GM12878 (cell line): ENCODE measurements at regions not wholly inside any gene's neighbourhood (a gene's known extent, or its start where the extent isn't known, plus 50 kb on each side); places are given as distances from the start of the nearest gene placed in this dataset.

Source experiments
- FOS ChIP-seq: IDR thresholded peaks from 3 replicates; pipeline ENCODE4 v1.6.1; 2011; ENCODE audit warnings: borderline replicate concordance; ENCODE audit not compliant: insufficient read length; ENCODE audit errors: extremely low read depth
- POLR2AphosphoS5 ChIP-seq: IDR thresholded peaks from 2 replicates; pipeline ENCODE4 v1.6.1; 2011; ENCODE audit warnings: mild to moderate bottlenecking, low read length, inconsistent platforms
- SP1 ChIP-seq: IDR thresholded peaks from one replicate; pipeline ENCODE4 v1.6.1; 2011; ENCODE audit warnings: low read depth, low read length
- TARDBP ChIP-seq: IDR thresholded peaks from 2 replicates; pipeline ENCODE4 v1.6.1; 2016; ENCODE audit warnings: borderline replicate concordance
- TF ChIP-seq, protein P1 (sequence below): fragments of 450-650 bp; IDR thresholded peaks from 2 replicates; pipeline ENCODE4 v1.6.1; 2018; ENCODE audit warnings: mild to moderate bottlenecking, low read depth, moderate library complexity; ENCODE audit not compliant: partially characterized antibody
- TF ChIP-seq, protein P2 (sequence below), 3 experiments: IDR thresholded peaks in 2 of 3; conservative IDR thresholded peaks in 1 of 3; 2 replicates each; pipeline ENCODE4 v1.5.1; 2011; ENCODE audit warnings: low read depth in 3 of 3, low read length in 3 of 3, mild to moderate bottlenecking in 3 of 3, control low read depth in 2 of 3, moderate library complexity in 2 of 3, inconsistent platforms in 1 of 3, mixed read lengths in 1 of 3; ENCODE audit not compliant: control insufficient read depth in 2 of 3, insufficient read depth in 1 of 3; ENCODE audit errors: extremely low read depth in 1 of 3

DNA sequence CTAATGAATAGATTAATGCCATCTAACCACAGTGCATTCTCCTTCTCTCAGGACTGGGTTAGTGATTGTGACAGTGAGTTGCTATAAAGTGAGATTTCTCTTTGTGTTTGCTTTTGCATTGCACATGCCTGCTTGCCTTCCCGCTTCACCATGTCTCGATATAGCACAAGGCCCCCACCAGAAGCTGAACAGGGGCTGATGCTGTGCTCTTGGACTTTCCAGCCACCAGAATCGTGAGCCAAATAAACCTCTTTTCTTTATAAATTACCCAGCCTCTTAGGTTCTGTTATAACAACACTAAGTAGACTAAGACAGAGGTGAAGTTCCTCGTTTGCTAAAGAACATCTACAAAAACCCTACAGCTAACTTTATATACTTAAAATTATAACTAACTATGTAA is 173.0 kb downstream of the KIF26A start:
- TF ChIP-seq, protein P1, sequence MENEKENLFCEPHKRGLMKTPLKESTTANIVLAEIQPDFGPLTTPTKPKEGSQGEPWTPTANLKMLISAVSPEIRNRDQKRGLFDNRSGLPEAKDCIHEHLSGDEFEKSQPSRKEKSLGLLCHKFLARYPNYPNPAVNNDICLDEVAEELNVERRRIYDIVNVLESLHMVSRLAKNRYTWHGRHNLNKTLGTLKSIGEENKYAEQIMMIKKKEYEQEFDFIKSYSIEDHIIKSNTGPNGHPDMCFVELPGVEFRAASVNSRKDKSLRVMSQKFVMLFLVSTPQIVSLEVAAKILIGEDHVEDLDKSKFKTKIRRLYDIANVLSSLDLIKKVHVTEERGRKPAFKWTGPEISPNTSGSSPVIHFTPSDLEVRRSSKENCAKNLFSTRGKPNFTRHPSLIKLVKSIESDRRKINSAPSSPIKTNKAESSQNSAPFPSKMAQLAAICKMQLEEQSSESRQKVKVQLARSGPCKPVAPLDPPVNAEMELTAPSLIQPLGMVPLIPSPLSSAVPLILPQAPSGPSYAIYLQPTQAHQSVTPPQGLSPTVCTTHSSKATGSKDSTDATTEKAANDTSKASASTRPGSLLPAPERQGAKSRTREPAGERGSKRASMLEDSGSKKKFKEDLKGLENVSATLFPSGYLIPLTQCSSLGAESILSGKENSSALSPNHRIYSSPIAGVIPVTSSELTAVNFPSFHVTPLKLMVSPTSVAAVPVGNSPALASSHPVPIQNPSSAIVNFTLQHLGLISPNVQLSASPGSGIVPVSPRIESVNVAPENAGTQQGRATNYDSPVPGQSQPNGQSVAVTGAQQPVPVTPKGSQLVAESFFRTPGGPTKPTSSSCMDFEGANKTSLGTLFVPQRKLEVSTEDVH, result no peak
- TF ChIP-seq, protein P2, sequence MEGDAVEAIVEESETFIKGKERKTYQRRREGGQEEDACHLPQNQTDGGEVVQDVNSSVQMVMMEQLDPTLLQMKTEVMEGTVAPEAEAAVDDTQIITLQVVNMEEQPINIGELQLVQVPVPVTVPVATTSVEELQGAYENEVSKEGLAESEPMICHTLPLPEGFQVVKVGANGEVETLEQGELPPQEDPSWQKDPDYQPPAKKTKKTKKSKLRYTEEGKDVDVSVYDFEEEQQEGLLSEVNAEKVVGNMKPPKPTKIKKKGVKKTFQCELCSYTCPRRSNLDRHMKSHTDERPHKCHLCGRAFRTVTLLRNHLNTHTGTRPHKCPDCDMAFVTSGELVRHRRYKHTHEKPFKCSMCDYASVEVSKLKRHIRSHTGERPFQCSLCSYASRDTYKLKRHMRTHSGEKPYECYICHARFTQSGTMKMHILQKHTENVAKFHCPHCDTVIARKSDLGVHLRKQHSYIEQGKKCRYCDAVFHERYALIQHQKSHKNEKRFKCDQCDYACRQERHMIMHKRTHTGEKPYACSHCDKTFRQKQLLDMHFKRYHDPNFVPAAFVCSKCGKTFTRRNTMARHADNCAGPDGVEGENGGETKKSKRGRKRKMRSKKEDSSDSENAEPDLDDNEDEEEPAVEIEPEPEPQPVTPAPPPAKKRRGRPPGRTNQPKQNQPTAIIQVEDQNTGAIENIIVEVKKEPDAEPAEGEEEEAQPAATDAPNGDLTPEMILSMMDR (IDR thresholded peaks at IDR 0.05 in 2 of 3, conservative IDR thresholded peaks at IDR 0.05 in 1 of 3; ENCODE audit: control insufficient read depth in 2 of 3, extremely low read depth in 1 of 3, insufficient read depth in 1 of 3, low read depth in 3 of 3, low read length in 3 of 3), result no peak
- TF ChIP-seq FOS (no peak), SP1 (no peak), TARDBP (no peak), POLR2AphosphoS5 (no peak)
